ENCODE measurements at regions not wholly inside any gene's neighbourhood (a gene's known extent, or its start where the extent isn't known, plus 50 kb on each side); places are given as distances from the start of the nearest gene placed in this dataset.

DNA sequence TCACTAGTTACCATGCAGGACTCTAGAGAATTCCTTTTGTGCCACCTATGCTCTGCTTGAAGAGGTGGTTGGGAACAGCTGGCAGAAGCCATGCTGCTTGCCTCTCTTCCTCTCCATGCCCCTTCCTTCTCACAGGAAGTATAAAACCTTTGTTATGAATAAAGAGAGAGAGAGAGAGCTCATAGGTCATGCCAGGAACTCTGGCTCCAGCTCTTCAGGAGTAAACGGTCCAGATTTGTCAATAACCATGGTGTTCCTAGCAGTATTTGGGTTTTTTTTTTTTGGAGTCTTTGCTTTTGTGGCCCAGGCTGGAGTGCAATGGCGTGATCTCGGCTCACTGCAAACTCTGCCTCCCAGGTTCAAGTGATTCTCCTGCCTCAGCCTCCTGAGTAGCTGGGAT lies 97.7 kb upstream of the SLC4A7 start:
- TF ChIP-seq, protein P1, sequence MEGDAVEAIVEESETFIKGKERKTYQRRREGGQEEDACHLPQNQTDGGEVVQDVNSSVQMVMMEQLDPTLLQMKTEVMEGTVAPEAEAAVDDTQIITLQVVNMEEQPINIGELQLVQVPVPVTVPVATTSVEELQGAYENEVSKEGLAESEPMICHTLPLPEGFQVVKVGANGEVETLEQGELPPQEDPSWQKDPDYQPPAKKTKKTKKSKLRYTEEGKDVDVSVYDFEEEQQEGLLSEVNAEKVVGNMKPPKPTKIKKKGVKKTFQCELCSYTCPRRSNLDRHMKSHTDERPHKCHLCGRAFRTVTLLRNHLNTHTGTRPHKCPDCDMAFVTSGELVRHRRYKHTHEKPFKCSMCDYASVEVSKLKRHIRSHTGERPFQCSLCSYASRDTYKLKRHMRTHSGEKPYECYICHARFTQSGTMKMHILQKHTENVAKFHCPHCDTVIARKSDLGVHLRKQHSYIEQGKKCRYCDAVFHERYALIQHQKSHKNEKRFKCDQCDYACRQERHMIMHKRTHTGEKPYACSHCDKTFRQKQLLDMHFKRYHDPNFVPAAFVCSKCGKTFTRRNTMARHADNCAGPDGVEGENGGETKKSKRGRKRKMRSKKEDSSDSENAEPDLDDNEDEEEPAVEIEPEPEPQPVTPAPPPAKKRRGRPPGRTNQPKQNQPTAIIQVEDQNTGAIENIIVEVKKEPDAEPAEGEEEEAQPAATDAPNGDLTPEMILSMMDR (conservative IDR thresholded peaks at IDR 0.05; ENCODE audit: low read length), result no peak
- TF ChIP-seq EZH2phosphoT487 (IDR thresholded peaks at IDR 0.05; ENCODE audit: borderline replicate concordance), result no peak
